H9 (cell line): ENCODE measurements at regions not wholly inside any gene's neighbourhood (a gene's known extent, or its start where the extent isn't known, plus 50 kb on each side); places are given as distances from the start of the nearest gene placed in this dataset.
A peak's percentile ranks its signal among the peaks of the same experiment; 100 is the strongest.

Experiments used
- DNase-seq: peaks from one replicate; pipeline ENCODE4 v3.0.0-alpha.2; 2017
- H2AFZ ChIP-seq: one replicate; pipeline ENCODE4 v1.6.1; 2013; ENCODE audit warnings: mild to moderate bottlenecking, low read length, control low read depth, moderate library complexity
- H2AK5ac ChIP-seq: 2 replicates; pipeline ENCODE4 v1.6.1; 2013; ENCODE audit warnings: low read length, control low read depth, mixed read lengths; ENCODE audit not compliant: insufficient read length
- H2BK120ac ChIP-seq: one replicate; pipeline ENCODE4 v1.6.1; 2013; ENCODE audit warnings: low read depth, mild to moderate bottlenecking, low read length, control low read depth, inconsistent platforms; ENCODE audit not compliant: poor library complexity, severe bottlenecking
- H2BK12ac ChIP-seq: 2 replicates; pipeline ENCODE4 v1.6.1; 2013; ENCODE audit warnings: low read length, control low read depth, mixed read lengths, low read depth; ENCODE audit not compliant: insufficient read length
- H2BK15ac ChIP-seq: 2 replicates; pipeline ENCODE4 v1.6.1; 2013; ENCODE audit warnings: low read depth, low read length, control low read depth
- H2BK20ac ChIP-seq: one replicate; pipeline ENCODE4 v1.6.1; 2013; ENCODE audit warnings: low read depth, mild to moderate bottlenecking, low read length, control low read depth, inconsistent platforms; ENCODE audit not compliant: poor library complexity, severe bottlenecking
- H2BK5ac ChIP-seq: 2 replicates; pipeline ENCODE4 v1.6.1; 2013; ENCODE audit warnings: low read length, control low read depth, mixed read lengths; ENCODE audit not compliant: insufficient read length
- H3K14ac ChIP-seq: 2 replicates; pipeline ENCODE4 v1.6.1; 2013; ENCODE audit warnings: low read length, control low read depth; ENCODE audit not compliant: insufficient read depth
- H3K18ac ChIP-seq: 2 replicates; pipeline ENCODE4 v1.6.1; 2013; ENCODE audit warnings: low read depth, mild to moderate bottlenecking, mixed read lengths, low read length, control low read depth; ENCODE audit not compliant: insufficient read length
- H3K23ac ChIP-seq: 2 replicates; pipeline ENCODE4 v1.6.1; 2013; ENCODE audit warnings: low read length, control low read depth, mixed read lengths, low read depth; ENCODE audit not compliant: insufficient read length
- H3K23me2 ChIP-seq: 2 replicates; pipeline ENCODE4 v1.6.1; 2013; ENCODE audit warnings: low read depth, mild to moderate bottlenecking, mixed read lengths, low read length, control low read depth; ENCODE audit not compliant: insufficient read length, poor library complexity, severe bottlenecking
- H3K27ac ChIP-seq: 2 replicates; pipeline ENCODE4 v1.5.1; 2013; ENCODE audit warnings: low read length, control low read depth, mixed read lengths, low read depth; ENCODE audit not compliant: insufficient read length
- H3K27me3 ChIP-seq: 2 replicates; pipeline ENCODE4 v1.6.1; 2013; ENCODE audit warnings: low read length, control low read depth, inconsistent platforms; ENCODE audit not compliant: insufficient read depth
- H3K4ac ChIP-seq: 2 replicates; pipeline ENCODE4 v1.6.1; 2013; ENCODE audit warnings: low read depth, mild to moderate bottlenecking, control low read depth, inconsistent platforms, low read length, moderate library complexity
- H3K4me1 ChIP-seq: 2 replicates; pipeline ENCODE4 v1.6.1; 2013; ENCODE audit warnings: low read length, control low read depth, inconsistent platforms; ENCODE audit not compliant: insufficient read depth
- H3K4me2 ChIP-seq: 2 replicates; pipeline ENCODE4 v1.6.1; 2013; ENCODE audit warnings: low read length, control low read depth, mixed read lengths; ENCODE audit not compliant: insufficient read length, insufficient read depth
- H3K56ac ChIP-seq: 2 replicates; pipeline ENCODE4 v1.6.1; 2013; ENCODE audit warnings: low read depth, mild to moderate bottlenecking, mixed read lengths, low read length, control low read depth; ENCODE audit not compliant: insufficient read length
- H3K79me1 ChIP-seq: 2 replicates; pipeline ENCODE4 v1.6.1; 2013; ENCODE audit warnings: low read depth, mild to moderate bottlenecking, moderate library complexity, low read length, control low read depth, inconsistent platforms; ENCODE audit not compliant: insufficient read depth, poor library complexity, severe bottlenecking
- H3K79me2 ChIP-seq: 2 replicates; pipeline ENCODE4 v1.6.1; 2013; ENCODE audit warnings: low read length, control low read depth, inconsistent platforms; ENCODE audit not compliant: insufficient read depth
- H3K9ac ChIP-seq: 2 replicates; pipeline ENCODE4 v1.6.1; 2013; ENCODE audit warnings: low read length, control low read depth, mixed read lengths; ENCODE audit not compliant: insufficient read length; ENCODE audit errors: extremely low read depth
- H3K9me3 ChIP-seq: one replicate; pipeline ENCODE4 v1.6.1; 2013; ENCODE audit warnings: low read depth, low read length, inconsistent platforms; ENCODE audit not compliant: control insufficient read depth
- H3T11ph ChIP-seq: one replicate; pipeline ENCODE4 v1.6.1; 2013; ENCODE audit warnings: mild to moderate bottlenecking, low read length, control low read depth, inconsistent platforms
- H4K20me1 ChIP-seq: one replicate; pipeline ENCODE4 v1.6.1; 2013; ENCODE audit not compliant: control insufficient read depth, insufficient read length, insufficient read depth
- H4K5ac ChIP-seq: 2 replicates; pipeline ENCODE4 v1.6.1; 2013; ENCODE audit warnings: low read depth, mild to moderate bottlenecking, mixed read lengths, low read length, control low read depth; ENCODE audit not compliant: insufficient read length
- H4K8ac ChIP-seq: replicated peaks from 2 replicates; pipeline ENCODE4 v1.6.1; 2013; ENCODE audit warnings: low read length, control low read depth, mixed read lengths, low read depth; ENCODE audit not compliant: insufficient read length
- H4K91ac ChIP-seq: 2 replicates; pipeline ENCODE4 v1.6.1; 2013; ENCODE audit warnings: low read depth, mild to moderate bottlenecking, moderate library complexity, mixed read lengths, low read length, control low read depth; ENCODE audit not compliant: insufficient read length
- H3K27ac Mint-ChIP-seq, 3 experiments: 2 replicates in 2 of 3; 3 replicates in 1 of 3; pipeline ENCODE4 v1.8.0; 2020 to 2021; ENCODE audit warnings: mixed read lengths in 3 of 3, mild to moderate bottlenecking in 1 of 3, moderate library complexity in 1 of 3
- H3K27me3 Mint-ChIP-seq: 2 replicates; pipeline ENCODE4 v1.8.0; 2021; ENCODE audit warnings: low read depth, mild to moderate bottlenecking, moderate library complexity, mixed read lengths
- H3K36me3 Mint-ChIP-seq, 3 experiments: 2 replicates in 2 of 3; 3 replicates in 1 of 3; pipeline ENCODE4 v1.8.0; 2020 to 2021; ENCODE audit warnings: low read depth in 3 of 3, mixed read lengths in 3 of 3; ENCODE audit not compliant: insufficient read depth in 1 of 3
- H3K4me1 Mint-ChIP-seq, 2 experiments: 2 replicates each; pipeline ENCODE4 v1.8.0; 2020; ENCODE audit warnings: mixed read lengths in 2 of 2
- H3K4me3 Mint-ChIP-seq, 2 experiments: 2 replicates in 1 of 2; 3 replicates in 1 of 2; pipeline ENCODE4 v1.8.0; 2020 to 2021; ENCODE audit warnings: mild to moderate bottlenecking in 2 of 2, mixed read lengths in 2 of 2, moderate library complexity in 1 of 2
- H3K9me3 Mint-ChIP-seq, 2 experiments: 2 replicates in 1 of 2; 3 replicates in 1 of 2; pipeline ENCODE4 v1.8.0; 2020; ENCODE audit warnings: mild to moderate bottlenecking in 2 of 2, mixed read lengths in 2 of 2, moderate library complexity in 1 of 2
- WGBS: extraction: QIAGEN DNeasy Blood & Tissue Kit; methylation state at CpG from one replicate; pipeline ENCODE4 v1.1.7; 2013; ENCODE audit warnings: missing lambda C conversion rate, low lambda C conversion rate, mixed read lengths; ENCODE audit not compliant: insufficient read length; ENCODE audit errors: extremely low coverage; 5-methylcytosine and 5-hydroxymethylcytosine counted together
- TF ChIP-seq, protein P1 (sequence below): fragments of 200-600 bp; sonication (generic); conservative IDR thresholded peaks from 3 replicates; pipeline ENCODE4 v1.8.0; 2021; ENCODE audit warnings: antibody characterized with exemption, mild to moderate bottlenecking

DNA sequence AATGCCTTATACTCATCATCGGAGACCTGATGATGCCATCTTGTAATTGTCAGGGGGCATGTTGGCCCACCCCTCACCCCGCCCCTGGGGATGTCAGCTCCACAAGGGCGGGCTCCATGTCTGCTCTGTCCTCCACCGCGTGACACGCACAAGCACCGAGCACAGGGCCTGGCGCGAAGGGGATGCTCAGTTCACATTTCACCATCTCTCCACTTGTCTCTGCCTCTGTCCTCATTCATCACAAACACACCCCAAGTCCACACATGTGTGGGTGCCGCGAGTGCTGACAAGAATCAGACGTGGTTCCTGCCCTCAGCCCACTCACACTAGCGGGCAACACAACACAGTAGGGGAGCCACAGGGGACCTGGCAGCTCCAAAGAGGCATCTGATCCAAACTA, 151.2 kb upstream of the PTPN1 start:
- Mint-ChIP-seq H3K27ac (no peak overlapping the region), H3K36me3 (no peaks in the 10 kb centered on the region)
- no peak overlapping the region for H2BK120ac ChIP-seq

More for the DNA sequence above, 151.2 kb upstream of the PTPN1 start:
- no peaks in the 10 kb centered on the region for H3K27me3 ChIP-seq
- Mint-ChIP-seq H3K27me3 (peaks cover 2% of the 10 kb centered on the region; the same call in 1 of the 2 replicates), H3K4me3 (no peak overlapping the region), H3K4me1 (peaks cover 0 to 9% of the 10 kb centered on the region in 2 experiments; a peak in 3 of 4 replicates), H3K9me3 (no peaks in the 10 kb centered on the region)
- H4K91ac ChIP-seq = no peak overlapping the region
- no peak overlapping the region for H3K4me2 ChIP-seq
- no peak overlapping the region for H2BK20ac ChIP-seq
- no peaks in the 10 kb centered on the region for H3K79me2 ChIP-seq
- no peaks in the 10 kb centered on the region for H4K20me1 ChIP-seq
- no peak overlapping the region for H2BK15ac ChIP-seq
- DNase-seq = no peak
- no peak overlapping the region for H3K9ac ChIP-seq
- H3K79me1 ChIP-seq = no peaks in the 10 kb centered on the region
- H3K4me1 ChIP-seq = no peaks in the 10 kb centered on the region
- H2AFZ ChIP-seq = no peak overlapping the region
- no peaks in the 10 kb centered on the region for H3K23me2 ChIP-seq
- no CpG with 5 or more reads among the region's 13 CpGs for WGBS
- H2BK12ac ChIP-seq = no peak overlapping the region
- no peak overlapping the region for H3K56ac ChIP-seq
- TF ChIP-seq, protein P1, sequence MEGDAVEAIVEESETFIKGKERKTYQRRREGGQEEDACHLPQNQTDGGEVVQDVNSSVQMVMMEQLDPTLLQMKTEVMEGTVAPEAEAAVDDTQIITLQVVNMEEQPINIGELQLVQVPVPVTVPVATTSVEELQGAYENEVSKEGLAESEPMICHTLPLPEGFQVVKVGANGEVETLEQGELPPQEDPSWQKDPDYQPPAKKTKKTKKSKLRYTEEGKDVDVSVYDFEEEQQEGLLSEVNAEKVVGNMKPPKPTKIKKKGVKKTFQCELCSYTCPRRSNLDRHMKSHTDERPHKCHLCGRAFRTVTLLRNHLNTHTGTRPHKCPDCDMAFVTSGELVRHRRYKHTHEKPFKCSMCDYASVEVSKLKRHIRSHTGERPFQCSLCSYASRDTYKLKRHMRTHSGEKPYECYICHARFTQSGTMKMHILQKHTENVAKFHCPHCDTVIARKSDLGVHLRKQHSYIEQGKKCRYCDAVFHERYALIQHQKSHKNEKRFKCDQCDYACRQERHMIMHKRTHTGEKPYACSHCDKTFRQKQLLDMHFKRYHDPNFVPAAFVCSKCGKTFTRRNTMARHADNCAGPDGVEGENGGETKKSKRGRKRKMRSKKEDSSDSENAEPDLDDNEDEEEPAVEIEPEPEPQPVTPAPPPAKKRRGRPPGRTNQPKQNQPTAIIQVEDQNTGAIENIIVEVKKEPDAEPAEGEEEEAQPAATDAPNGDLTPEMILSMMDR = no peak
- no peaks in the 10 kb centered on the region for H3K9me3 ChIP-seq
- no peak overlapping the region for H2BK5ac ChIP-seq
- no peak overlapping the region for H3K27ac ChIP-seq
- peak overlapping the region; percentile 68; the same call in 1 of the 2 replicates for H3K14ac ChIP-seq
- no peak overlapping the region for H3K4ac ChIP-seq
- H2AK5ac ChIP-seq = no peak overlapping the region
- H3T11ph ChIP-seq = no peak overlapping the region
- no peak overlapping the region for H4K8ac ChIP-seq
- no peak overlapping the region for H3K18ac ChIP-seq
- no peak overlapping the region for H3K23ac ChIP-seq
- no peak overlapping the region for H4K5ac ChIP-seq
